ENCODE measurements at regions not wholly inside any gene's neighbourhood (a gene's known extent, or its start where the extent isn't known, plus 50 kb on each side); places are given as distances from the start of the nearest gene placed in this dataset.

GRCh38 chr11:115078461-115079438 is 400.4 kb downstream of the NXPE2 start:
- DNase-seq, result peak in 19 of 56 donors; percentile 6 to 84 (median 28)

DNA sequence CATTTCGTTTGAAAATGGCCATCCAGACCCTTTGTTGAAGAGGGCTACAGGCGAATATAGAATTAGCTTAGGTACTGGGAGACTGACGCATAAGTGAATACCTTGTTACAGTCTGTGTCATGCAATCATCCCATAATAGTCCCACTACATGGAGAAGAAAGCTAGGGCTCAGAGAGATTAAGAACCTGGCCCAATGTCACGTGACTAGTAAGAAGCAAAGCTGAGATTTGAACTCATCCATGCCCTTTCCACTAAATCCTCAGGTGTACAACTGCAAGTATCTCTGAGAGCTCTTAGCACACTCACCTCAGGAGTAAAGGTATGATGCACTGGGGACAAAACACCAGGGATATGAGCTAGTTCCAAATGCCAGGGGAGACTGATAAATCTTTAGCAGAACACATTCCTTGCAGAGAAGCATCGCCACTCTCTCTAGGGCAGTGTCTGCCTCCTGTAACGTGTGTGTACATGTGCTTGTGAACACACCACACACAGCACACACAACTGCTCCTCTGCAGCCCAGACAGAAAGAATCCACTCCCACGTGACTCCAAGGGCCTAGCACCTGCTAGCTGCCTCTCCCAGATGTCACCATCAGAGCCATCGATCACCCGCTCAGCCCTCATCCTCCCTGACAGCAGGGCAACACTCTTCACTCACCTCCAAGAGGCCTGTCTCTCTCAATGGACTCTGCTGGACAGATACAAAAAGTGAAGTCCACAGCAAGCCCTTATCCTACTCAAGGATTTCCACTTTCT is 402.8 kb downstream of the NXPE2 start:
- no peak for DNase-seq

- DNase-seq, result no peak
Observed at GRCh38 chr11:115081972-115082371, 403.6 kb downstream of the NXPE2 start.

- no peak for DNase-seq
Observed at GRCh38 chr11:115083144-115083806, 404.9 kb downstream of the NXPE2 start.

GRCh38 chr11:115084231-115084630 is 405.9 kb downstream of the NXPE2 start:
- no peak for DNase-seq

GRCh38 chr11:115085461-115086210 is 407.3 kb downstream of the NXPE2 start:
- peak in 24 of 56 donors; percentile 4 to 68 (median 25) for DNase-seq

DNA sequence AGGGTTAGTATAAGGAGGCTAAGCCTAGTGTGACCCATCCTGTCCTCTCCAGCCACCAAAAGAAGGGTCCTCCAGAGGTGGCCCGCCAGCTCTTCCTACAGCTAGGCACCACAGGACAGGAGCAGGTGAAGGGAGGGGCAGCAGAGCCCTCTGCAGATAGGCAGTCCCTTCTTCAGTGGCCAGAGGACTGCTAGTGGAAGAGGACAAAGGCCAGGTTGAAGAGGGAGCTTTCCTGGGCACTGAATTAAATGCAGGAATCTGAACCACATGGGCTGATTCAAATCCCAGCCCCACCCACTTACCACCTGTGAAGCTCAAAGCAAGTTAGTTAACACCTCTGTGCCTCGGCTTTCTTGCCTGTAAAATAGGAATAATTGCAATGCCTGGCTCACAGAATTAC is 409.5 kb downstream of the NXPE2 start:
- no peak for DNase-seq

- DNase-seq, result no peak
Observed at GRCh38 chr11:115092516-115092915, 411.7 kb downstream of the CADM1 start.

GRCh38 chr11:115097796-115098408 is 406.3 kb downstream of the CADM1 start:
- no peak for DNase-seq

- no peak for DNase-seq
Observed at GRCh38 chr11:115100706-115101105, 403.5 kb downstream of the CADM1 start.

DNA sequence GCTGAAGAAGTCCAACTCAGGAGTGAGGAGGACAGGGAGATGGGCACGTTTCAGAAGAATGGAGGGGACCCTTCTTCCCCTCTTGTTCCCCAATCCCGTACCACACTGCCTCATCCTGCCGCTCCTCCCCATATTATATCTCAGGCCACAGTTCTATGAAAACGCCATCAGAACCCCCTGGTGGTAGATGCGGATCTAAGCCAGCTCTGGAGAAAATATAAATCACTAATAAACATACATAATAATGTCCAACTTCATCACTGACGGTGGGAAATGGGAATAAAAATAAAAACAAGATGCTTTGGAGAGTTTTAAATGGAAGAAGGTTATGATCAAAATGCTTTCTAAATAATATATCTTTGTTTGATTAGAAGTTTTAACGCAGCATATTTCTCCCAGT is 400.3 kb downstream of the CADM1 start:
- no peak for DNase-seq

DNA sequence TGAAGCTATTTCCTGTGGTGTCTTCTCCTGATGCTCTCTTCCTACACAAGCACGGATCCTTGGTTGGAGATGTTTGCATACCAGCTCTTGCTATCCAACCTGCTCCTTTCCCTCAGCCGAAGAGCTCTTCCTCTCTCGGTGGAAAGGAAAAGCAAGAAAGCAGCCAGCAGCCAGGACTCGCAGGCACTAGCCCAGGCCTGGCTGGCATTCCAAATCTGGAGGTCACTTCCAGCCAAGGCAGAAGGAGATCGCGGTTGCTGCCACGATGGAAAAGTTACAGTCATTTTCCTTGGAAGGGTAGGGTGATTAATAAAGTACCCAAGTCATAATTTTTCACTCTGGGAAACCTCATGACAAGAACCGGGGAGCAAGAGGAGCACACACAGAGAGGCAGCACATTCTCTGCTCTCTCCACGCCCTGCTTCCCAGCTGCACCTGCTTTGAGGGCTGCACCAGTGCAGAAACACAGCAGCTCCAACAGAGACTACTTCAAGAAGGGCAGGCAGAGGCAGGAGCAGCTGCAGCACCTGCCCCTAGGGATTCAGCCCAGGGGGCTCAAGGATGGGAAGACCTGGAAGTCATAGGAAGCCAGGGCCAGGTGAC is 399.3 kb downstream of the CADM1 start:
- DNase-seq, result no peak

- DNase-seq, result no peak
Observed at GRCh38 chr11:115111066-115111465, 393.1 kb downstream of the CADM1 start.

DNA sequence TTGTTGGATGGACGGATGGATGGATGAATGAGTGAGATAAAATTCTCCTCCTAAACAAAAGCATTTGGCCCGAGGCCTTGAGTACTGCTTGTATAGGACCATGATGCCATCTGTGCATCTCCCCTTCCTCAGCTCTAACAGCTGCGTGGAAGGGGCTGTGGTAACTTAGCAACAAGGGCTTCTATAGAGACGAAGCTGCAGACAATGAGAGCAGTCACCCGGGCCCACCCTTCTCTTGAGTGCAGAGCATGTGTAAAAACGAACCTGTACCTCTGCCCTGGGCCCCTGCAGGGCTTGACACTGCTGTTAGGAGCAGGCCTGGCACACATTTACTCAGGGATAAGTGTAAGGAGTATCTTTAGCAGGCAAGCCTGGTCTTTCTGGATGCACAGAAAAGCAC is 391.5 kb downstream of the CADM1 start:
- no peak for DNase-seq

DNA sequence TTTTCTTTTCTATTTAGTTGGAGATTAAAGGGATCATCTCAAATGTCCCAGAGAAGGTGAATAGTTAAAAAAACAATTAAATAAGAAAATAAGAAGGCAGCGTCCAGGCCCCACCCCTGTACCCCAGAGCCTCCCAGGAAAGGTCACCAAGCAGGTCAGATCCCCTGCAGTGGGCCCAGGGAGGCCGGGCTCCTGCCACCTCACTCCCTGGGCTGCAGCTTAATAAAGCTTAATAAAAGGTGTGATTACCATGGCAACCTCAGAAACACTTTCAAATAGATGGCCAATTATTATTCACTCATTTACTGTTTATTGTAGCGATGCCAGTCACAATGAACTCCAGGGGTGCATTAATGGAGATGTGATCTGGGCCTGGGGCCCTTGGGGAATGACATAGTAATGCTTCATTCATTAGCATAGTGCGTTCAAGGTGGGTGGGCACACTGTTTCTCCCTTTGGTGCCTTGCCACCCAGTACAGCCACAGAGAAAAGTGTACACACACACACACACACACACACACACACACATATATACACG is 386.2 kb downstream of the CADM1 start:
- DNase-seq, result no peak

- DNase-seq, result no peak
Observed at GRCh38 chr11:115119146-115119545, 385.1 kb downstream of the CADM1 start.
